Activated CD4-positive, alpha-beta T cell treated with anti-CD3 and anti-CD28 coated beads, Interleukin-2, Interleukin-4, amounts not matched to agents 100 ng/mL and 50 ng/mL, durations not matched to agents 16 hours and 8 hours (primary cell): ENCODE measurements at regions not wholly inside any gene's neighbourhood (a gene's known extent, or its start where the extent isn't known, plus 50 kb on each side); places are given as distances from the start of the nearest gene placed in this dataset.
"Not testable (repeated sequence)": the region's sequence is repeated elsewhere in the genome, so short reads cannot be mapped to it uniquely, and the experiment has no call there.

Experiments
- DNase-seq: peaks from one replicate; pipeline ENCODE4 v3.0.0-alpha.2; 2020; ENCODE audit warnings: low spot score

DNA sequence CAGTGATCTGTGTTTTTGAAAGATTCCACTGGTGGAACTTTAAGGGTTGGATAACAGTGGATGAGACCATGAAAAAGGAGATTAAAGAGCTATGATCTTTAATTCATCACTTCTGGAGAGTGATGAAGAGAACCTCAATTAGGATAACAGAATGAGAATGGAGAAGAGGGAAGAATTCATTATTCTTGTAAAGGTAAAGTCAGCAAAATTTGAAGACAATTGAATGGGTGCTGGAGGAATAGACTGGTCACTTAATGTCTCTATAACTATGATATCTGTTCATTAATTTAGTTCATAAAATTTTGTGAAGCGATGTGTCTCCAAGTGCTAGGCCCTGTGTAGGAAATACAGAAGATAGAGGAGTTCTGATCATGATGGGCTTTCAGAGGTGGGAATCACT lies 1013.2 kb upstream of the FANCL start:
- no peak for DNase-seq

DNA sequence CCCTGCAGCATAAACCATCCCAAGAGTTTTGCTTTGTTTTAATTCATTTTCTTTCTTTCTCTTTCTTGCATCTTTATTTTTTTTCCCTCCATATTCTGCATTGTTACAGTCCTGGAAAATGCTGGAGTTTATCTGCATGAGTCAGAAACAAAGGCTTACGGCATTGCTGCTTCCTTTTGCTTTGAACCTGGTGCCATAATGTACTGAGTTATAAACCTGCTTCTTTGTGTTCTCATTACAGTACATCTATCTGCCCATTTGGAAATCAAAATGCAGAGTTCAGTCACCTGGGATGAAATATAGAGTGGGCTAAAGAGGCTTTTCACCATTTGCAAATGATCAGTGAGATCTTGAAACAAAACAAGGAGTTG lies 1009.2 kb upstream of the FANCL start:
- no peak for DNase-seq

- no peak for DNase-seq
Observed at GRCh38 chr2:59249441-59250306, 1008.5 kb upstream of the FANCL start.

DNA sequence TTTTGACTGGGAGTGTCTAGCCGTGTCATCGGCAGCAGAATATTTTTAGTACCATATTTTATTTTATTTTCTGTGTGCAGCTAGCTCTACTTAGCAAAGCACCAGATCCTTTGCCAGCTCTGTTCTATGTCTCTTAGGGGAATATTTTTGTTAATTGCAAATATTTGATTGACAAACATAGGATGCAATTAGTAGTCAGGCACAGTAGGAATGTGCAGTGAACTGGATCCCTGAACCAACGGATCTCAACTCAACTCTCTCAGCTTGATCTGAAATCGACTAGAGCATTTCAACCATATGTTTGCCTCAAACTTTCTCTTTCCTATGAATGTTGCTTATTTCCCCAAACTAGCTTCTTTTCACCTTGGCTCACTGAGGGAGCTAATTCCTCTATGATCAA lies 998.0 kb upstream of the FANCL start:
- DNase-seq = no peak

GRCh38 chr2:59237311-59237710 lies 996.2 kb upstream of the FANCL start:
- DNase-seq = no peak

GRCh38 chr2:59236723-59237122 lies 995.6 kb upstream of the FANCL start:
- no peak for DNase-seq

DNA sequence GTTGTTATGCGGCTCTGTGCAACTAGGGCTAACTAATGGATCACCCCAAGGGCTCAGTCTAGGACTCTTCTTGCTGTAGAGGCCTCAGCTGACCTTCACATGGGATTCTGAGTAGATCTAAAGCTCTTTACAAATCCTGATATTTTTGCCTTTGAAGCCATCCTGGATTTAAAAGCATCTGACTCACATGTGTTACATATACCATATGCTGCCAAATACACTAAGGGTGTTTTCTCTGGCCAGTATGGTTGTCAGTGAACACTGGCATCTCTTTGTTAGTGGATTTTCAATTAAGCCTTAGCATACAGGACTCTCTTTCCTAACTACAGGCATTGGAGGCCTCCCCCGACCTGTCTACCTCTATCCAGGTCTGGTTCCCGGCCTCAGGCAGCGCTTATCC lies 992.8 kb upstream of the FANCL start:
- no peak for DNase-seq

GRCh38 chr2:59233448-59233847 lies 992.3 kb upstream of the FANCL start:
- DNase-seq = no peak

GRCh38 chr2:59232394-59233165 lies 991.5 kb upstream of the FANCL start:
- no peak for DNase-seq

DNA sequence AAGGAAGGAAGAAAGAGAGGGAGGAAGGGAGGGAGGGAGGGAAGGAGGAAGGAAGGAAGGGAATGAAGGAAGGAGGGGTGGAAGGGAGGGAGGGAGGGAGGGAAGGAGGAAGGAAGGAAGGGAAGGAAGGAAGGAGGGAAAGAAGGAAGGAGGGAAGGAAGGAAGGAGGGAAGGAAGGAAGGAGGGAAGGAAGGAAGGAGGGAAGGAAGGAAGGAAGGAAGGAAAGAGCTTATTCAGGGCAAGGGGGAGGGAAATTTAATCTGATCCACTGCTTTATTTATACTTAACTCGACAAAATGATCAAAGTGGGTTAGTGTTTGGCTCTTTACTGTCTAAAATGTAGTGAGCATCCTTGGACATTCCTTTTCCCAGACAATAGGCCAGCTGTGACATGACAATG lies 985.2 kb upstream of the FANCL start:
- not testable (repeated sequence) for DNase-seq

GRCh38 chr2:59223742-59224141 lies 982.6 kb upstream of the FANCL start:
- no peak for DNase-seq

DNA sequence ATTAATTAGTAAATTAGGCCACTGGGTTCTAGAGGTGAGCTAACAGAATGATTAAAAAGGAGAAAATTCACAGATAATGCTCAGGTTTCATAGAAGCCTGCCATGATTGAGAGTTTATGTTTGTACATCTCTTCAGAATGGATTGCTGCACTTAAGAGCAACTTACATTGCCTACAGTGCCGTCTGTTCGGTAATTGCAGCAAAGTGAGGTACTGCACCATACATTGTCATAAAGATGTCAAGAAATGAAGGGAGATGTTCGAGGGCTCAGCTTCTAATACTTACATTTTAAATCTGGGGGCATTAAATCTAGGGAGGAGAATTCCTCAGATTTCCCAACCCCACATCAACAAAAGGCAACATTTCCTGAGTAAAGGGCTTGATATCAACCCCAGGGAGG lies 976.2 kb upstream of the FANCL start:
- no peak for DNase-seq

- DNase-seq = no peak
Observed at GRCh38 chr2:59206361-59206760, 965.2 kb upstream of the FANCL start.

- no peak for DNase-seq
Observed at GRCh38 chr2:59204040-59204439, 962.9 kb upstream of the FANCL start.

GRCh38 chr2:59196491-59196890 lies 955.4 kb upstream of the FANCL start:
- DNase-seq = no peak

- DNase-seq = no peak
Observed at GRCh38 chr2:59195851-59196250, 954.7 kb upstream of the FANCL start.

- no peak for DNase-seq
Observed at GRCh38 chr2:59191781-59192180, 950.7 kb upstream of the FANCL start.

DNA sequence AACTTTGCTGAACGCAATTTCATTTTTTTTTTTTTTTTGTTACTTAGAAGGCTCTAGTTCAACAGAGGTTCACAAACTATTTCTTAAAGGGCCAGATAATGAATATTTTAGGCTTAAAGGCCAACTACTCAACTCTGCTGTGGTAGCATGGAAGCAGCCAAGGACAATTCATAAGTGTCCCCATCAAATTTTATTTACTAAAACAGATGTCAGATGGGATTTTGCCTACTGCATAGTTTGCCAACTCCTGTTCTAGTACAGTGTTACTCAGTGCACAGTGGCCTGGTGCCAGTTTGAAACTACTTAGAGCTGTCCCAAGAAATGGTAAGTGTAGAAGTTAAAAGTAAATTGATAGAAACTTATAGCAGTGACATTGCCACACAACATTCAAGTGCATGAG lies 949.4 kb upstream of the FANCL start:
- DNase-seq = no peak

DNA sequence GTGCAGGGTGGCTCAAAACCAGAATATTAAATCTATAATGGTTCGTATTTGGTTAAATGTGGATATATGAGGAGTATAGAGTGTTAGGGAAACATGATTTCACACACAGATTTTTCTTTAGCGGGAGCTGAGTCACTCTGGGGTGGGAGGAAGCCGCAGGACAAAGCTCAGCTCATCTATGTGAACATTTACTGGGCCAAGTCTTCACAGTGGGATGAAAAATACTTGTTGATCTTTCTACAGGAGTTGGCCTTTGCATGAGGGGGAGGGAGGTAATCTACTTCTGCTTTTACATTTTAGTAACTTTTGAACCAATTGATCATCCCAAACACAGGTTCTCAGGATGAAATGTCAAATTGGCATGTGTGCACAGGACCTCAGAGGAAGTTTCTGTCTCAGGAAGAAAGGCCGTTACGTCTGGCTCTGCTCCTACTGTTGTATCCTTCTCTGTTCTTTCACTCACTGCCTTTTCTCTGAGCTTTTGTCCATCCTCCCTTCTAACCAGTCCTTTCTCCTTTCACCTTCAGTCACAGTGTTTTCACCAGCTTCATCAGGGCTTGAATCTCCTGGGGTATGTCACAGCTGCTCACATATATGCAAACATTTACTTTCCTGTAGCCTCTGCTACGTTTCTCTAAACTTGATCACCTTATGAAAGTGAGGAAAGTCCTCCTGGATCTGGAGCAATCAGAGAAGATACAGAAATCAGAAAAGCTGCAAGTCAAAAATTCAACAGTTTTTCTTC lies 943.3 kb upstream of the FANCL start:
- DNase-seq = no peak

DNA sequence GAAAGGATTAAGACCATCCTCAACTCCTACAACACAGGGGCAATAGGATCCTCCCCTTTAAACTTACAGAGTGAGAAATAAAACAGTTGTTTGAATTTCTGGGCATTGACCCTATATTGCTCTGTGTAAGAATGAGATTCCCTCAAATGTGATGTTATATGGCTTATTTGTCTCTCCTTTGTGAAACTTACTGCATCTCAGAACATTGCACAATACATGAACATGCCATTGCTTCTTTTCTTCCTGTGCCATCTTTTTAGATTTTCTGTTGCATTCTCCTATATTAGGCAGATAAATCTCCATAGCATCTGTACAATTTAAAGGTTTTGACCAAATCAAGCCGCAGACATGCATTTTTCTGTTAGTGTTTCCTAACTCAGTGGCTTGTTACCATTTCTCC lies 941.9 kb upstream of the FANCL start:
- no peak for DNase-seq

- DNase-seq = no peak
Observed at GRCh38 chr2:59182249-59182648, 941.1 kb upstream of the FANCL start.

DNA sequence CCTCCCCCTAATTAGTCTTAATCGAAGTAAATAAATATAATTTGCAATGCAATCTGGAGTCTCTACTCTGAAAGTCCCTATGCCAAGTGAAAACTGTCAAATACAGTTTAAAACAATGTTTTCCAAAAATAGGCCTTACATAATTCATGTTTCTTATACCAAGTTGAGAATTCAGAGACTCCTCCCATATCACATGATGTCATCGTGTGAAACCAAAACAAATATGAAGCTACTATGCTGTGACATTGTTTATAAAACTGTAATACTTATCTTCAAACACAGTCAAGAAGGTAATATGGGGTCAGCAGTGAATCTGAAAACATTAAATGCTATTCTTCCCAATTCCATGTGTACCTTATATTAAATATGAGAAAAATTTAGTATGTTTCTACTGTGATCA lies 940.2 kb upstream of the FANCL start:
- DNase-seq = no peak

- DNase-seq = no peak
Observed at GRCh38 chr2:59180621-59181020, 939.5 kb upstream of the FANCL start.
